MV-4-11 (cell line): ENCODE measurements at regions not wholly inside any gene's neighbourhood (a gene's known extent, or its start where the extent isn't known, plus 50 kb on each side); places are given as distances from the start of the nearest gene placed in this dataset.
A peak's percentile ranks its signal among the peaks of the same experiment; 100 is the strongest.
"Not testable (repeated sequence)": the region's sequence is repeated elsewhere in the genome, so short reads cannot be mapped to it uniquely, and the experiment has no call there.

ENCODE experiments used
- DNase-seq: peaks from one replicate; lab custom pipeline; 2025; lab: John Stamatoyannopoulos, UW

GRCh38 chr16:86932130-86932982 is 354.0 kb downstream of the FOXL1 start:
- no peak for DNase-seq

- DNase-seq: no peak
These were observed 356.4 kb downstream of the FOXL1 start for GRCh38 chr16:86934581-86935375.

GRCh38 chr16:86939609-86940008 is 361.3 kb downstream of the FOXL1 start:
- no peak for DNase-seq

- DNase-seq: no peak
These were observed 363.4 kb downstream of the FOXL1 start for GRCh38 chr16:86941731-86942130.

GRCh38 chr16:86942151-86943051 is 364.1 kb downstream of the FOXL1 start:
- DNase-seq: no peak

GRCh38 chr16:86945166-86945900 is 367.0 kb downstream of the FOXL1 start:
- DNase-seq: no peak

GRCh38 chr16:86946396-86946795 is 368.0 kb downstream of the FOXL1 start:
- DNase-seq: no peak

- no peak for DNase-seq
These were observed 368.6 kb downstream of the FOXL1 start for GRCh38 chr16:86946981-86947380.

- DNase-seq: no peak
These were observed 369.1 kb downstream of the C16orf95 start for GRCh38 chr16:86948046-86948445.

- DNase-seq: no peak
These were observed 368.1 kb downstream of the C16orf95 start for GRCh38 chr16:86949116-86949515.

GRCh38 chr16:86949630-86950029 is 367.6 kb downstream of the C16orf95 start:
- DNase-seq: no peak

GRCh38 chr16:86951041-86951822 is 366.0 kb downstream of the C16orf95 start:
- DNase-seq: no peak

GRCh38 chr16:86951831-86952598 is 365.2 kb downstream of the C16orf95 start:
- DNase-seq: peak; percentile 98

GRCh38 chr16:86952769-86953168 is 364.4 kb downstream of the C16orf95 start:
- DNase-seq: peak; percentile 18

- no peak for DNase-seq
These were observed 363.4 kb downstream of the C16orf95 start for GRCh38 chr16:86953631-86954391.

- DNase-seq: no peak
These were observed 361.9 kb downstream of the C16orf95 start for GRCh38 chr16:86955136-86955855.

GRCh38 chr16:86956437-86956836 is 360.8 kb downstream of the C16orf95 start:
- peak; percentile 80 for DNase-seq

GRCh38 chr16:86957662-86958198 is 359.5 kb downstream of the C16orf95 start:
- not testable (repeated sequence) for DNase-seq
